GM18870 (cell line): ENCODE measurements at regions not wholly inside any gene's neighbourhood (a gene's known extent, or its start where the extent isn't known, plus 50 kb on each side); places are given as distances from the start of the nearest gene placed in this dataset.
"Not testable (repeated sequence)": the region's sequence is repeated elsewhere in the genome, so short reads cannot be mapped to it uniquely, and the experiment has no call there.

Experiments
- ATAC-seq: cut with Tn5 transposase; IDR thresholded peaks from one replicate; pipeline ENCODE4 v1.9.1; 2021; ENCODE audit warnings: moderate library complexity; ENCODE audit not compliant: unreplicated experiment

DNA sequence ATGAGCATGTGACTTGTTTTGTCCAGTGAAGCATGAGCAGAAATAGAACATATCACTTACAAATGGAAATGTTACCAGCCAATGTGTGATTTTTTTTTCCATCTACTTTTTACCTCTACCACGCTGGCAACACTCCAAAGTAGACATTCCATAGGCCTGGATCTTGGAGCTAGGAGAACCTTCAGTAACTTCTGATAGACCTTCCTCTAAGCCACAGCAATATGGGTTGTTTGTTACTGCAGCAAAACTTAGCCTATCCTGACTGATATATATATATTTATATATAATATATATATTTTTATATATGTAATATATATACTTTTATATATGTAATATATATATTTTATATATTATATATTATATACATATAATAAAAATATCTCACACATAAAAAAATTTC lies 284.4 kb upstream of the XYLT1 start:
- ATAC-seq: no peak

GRCh38 chr16:17753434-17753833 lies 282.7 kb upstream of the XYLT1 start:
- ATAC-seq: no peak

DNA sequence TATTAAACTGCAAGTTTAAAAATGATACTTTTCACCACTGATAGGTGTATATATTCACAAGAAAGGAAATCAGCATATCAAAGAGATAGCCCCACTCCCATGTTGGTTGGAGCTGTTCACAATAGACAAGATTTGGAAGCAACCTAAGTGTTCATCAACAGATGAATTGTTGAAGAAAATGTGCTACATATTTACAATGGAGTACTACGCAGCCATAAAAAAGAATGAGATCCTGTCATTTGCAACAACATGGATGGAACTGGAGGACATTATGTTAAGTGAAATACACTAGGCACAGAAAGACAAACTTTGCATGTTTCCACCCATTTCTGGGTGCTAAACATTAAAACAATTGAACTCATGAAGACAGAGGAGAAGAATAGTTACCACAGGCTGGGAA lies 278.9 kb upstream of the XYLT1 start:
- no peak for ATAC-seq

DNA sequence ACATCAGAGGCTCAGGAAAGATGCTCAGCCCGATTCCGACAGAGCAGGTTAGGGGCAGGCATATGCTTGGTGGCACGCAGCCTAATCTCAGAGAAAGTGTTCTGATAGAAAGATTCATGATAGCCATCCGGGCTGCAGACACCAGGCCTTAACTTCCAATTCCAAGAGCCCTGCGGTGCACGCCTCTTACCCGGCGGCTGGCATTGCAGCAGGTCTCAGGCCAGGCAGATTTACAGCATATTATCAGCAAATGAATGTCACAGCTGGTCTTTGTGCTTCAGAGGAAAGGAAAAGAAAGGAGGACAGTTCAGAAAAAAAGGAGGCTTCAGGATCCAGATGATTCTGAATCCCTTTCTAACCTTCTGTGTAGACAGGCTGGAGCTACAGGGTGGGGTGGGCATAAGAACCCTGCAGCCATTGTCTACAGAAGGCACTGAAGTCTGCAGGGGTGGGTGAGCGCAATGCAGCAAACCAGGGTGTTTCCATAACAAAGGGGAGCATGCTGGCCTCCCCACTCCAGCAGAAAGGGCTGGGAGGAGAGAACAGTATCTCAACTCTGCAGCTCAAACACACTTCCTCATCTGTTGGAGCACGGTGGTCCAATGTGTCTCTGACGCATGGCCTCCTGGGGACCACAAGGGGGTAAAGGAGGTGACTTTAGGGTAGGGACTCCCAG lies 277.4 kb upstream of the XYLT1 start:
- no peak for ATAC-seq

GRCh38 chr16:17747081-17747756 lies 276.5 kb upstream of the XYLT1 start:
- no peak for ATAC-seq

GRCh38 chr16:17744921-17745572 lies 274.3 kb upstream of the XYLT1 start:
- no peak for ATAC-seq

DNA sequence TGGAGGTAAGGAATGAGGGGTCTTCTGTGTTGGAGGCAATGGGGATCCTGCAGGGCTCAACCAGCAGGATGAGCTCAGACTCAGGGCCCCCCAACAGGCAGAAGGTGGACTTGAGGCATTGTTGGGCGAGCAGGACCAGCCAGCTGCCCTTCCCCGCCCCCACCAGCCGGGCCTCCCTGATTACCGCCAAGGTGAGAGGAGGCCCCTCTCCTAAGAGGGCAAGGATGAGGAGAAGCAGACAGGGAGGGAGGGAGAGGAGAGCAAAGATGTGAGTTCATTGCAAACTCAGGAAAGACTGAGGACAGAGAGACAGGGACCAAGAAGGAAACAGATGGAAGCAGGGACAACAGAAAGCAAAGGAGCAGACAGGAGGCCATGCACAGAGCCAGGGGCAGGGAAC lies 272.8 kb upstream of the XYLT1 start:
- ATAC-seq: no peak

DNA sequence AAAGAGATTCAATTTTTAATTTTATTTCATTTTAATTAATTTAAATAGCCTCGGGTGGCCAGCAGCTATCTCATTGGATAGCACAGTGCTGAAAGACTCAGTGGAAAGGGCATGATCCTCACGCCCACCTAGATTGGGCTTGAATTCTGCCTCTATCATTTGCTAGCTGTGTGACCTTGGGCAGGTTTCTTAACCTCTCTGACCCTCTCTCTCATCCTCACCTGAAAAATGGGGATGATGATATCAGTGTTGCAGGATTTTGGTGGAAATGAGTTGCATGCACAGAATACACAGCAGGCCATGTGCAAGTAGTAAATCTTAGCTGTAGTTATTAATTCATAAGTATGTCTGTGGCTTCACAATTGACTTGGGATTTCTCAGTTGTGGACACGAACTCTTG lies 272.4 kb upstream of the XYLT1 start:
- no peak for ATAC-seq

DNA sequence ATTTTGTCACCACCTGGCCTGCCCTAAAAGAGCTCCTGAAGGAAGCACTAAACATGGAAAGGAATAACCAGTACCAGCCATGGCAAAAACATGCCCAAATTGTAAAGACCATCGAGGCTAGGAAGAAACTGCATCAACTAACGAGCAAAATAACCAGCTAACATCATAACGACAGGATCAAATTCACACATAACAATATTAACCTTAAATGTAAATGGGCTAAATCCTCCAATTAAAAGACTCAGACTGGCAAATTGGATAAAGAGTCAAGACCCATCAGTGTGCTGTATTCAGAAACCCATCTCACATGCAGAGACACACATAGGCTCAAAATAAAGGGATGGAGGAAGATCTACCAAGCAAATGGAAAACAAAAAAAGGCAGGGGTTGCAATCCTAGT lies 264.3 kb upstream of the XYLT1 start:
- ATAC-seq: not testable (repeated sequence)

- no peak for ATAC-seq
These were observed 259.1 kb upstream of the XYLT1 start for GRCh38 chr16:17729820-17730219.

DNA sequence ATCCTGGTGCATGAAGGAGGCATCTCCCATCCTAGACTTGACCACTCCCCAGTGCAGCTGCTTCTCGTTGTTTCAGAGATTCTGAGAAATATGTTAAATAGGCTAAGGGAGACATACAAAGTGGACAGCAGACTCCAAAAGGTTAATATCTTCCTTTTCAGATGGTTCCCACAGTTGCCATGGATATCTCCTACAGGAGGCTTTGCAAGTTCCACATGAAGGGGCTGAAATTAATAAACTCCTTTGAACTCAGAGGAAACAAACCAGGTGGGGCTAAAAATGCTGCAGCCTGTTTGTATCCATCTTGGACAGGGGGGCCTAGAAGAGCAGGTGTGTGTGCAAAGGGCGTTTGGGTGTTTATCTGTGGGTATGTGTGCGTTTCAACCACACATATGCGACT lies 257.4 kb upstream of the XYLT1 start:
- ATAC-seq: no peak

DNA sequence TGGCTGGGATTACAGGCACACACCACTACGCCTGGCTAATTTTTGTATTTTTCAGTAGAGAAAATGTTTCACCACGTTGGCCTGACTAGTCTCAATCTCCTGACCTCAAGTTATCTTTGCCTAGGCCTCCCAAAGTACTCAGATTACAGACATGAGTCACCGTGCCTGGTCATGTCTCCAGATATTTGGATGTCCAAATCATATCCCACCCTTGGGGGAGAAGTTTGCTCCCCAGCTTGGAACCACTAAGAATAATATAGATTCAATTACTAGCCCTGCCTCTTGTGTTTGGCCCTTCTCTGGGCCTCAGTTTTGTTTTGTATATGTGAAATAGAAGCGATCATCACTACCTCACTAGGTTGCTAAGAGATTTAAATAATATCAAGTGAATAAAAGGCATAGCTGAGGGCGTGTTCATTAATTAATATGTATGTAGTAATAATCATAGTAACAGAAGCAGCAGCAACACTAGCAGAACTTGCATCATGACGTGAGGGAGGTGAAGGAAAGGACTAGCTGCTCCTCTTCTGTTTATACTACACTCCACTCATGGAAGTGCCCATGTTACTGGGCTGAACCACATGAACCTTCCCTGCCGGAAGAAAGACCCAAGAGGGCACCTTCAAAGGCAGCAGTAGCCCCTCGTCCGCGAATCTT lies 253.6 kb upstream of the XYLT1 start:
- ATAC-seq: no peak

- ATAC-seq: no peak
These were observed 252.9 kb upstream of the XYLT1 start for GRCh38 chr16:17723531-17724134.

DNA sequence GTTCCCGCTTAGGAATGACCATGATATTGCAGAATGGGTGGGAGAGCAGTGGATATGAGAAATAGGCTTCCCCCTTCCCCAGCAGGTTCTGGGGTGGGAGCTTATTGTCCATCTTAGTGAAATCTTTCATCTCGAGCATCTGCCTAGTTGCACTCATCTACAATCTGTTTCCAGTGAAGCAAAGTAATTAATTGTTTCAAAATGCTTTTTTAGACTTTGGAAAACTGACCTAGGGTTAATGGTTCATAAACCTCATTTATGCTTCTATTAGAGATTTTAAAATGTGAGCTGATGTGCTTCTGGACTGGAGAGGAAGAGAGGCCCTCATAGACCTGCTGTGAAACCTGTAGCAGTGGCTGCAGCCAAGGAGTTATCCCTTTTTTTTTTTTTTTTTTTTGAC lies 247.7 kb upstream of the XYLT1 start:
- no peak for ATAC-seq

GRCh38 chr16:17705847-17706246 lies 235.1 kb upstream of the XYLT1 start:
- ATAC-seq: no peak

GRCh38 chr16:17696616-17697015 lies 225.9 kb upstream of the XYLT1 start:
- ATAC-seq: no peak

GRCh38 chr16:17692484-17692883 lies 221.7 kb upstream of the XYLT1 start:
- no peak for ATAC-seq

GRCh38 chr16:17691899-17692176 lies 221.1 kb upstream of the XYLT1 start:
- ATAC-seq: no peak

GRCh38 chr16:17691106-17691898 lies 220.5 kb upstream of the XYLT1 start:
- no peak for ATAC-seq

DNA sequence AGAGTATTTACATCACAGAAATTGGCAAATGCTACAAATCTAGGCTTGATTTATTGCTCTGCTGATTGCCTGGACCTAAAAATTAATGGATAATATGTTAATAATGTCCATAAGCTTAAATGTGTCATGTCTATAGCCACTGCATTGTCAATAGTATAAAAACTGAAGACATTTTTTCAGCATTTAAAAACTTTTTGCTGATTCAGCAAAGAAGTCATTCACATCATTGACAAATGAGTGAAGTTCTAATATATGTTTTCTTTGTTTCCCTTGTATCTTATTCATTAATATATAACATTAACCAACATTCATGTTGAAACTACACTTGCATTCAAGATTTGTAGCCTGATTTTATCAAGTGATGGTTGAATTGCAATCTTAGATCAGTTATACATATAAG lies 214.7 kb upstream of the XYLT1 start:
- ATAC-seq: no peak

DNA sequence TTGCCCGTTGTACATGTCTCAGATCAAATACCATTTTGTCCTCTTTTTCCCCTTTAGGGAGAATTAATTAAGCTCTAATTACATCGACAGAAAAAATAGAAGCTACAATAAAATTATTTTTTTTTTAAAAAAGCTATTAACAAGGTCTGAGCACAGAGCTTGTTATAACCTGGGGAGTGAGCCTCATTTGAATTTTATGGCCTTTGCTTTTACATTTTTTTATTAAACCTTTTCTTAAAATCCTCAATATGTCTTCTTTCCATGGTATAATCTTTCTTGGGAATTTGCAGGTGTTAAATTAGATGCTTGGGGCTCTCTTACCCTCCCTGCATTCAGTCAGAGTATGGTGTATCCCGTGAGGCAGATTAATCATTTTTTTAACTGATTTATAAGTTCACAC lies 212.5 kb upstream of the XYLT1 start:
- no peak for ATAC-seq
